ENCODE measurements at regions not wholly inside any gene's neighbourhood (a gene's known extent, or its start where the extent isn't known, plus 50 kb on each side); places are given as distances from the start of the nearest gene placed in this dataset.

DNA sequence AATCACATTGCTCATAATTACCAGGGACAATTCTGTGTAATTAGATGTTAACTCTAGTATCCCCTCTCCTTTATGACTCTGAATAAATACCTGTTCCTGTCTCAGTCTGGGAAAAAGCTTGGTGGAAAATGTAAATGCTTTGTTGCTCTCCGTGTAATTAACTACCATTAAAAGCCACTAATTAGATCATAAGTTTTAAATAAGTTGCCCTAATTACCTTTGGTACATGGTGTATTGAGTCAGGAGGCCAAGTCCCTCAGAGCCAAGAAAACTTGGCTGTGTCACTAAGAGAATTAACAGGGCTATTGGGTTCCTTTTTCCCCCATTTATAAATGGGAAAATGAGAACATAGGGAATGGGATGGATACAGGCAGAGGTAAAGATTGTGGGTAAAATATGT lies 617.6 kb downstream of the TLR4 start:
- intact Hi-C loops (cut with micrococcal nuclease; ENCODE audit: unreplicated experiment) (no loop called here), in situ Hi-C loops (cut with HindIII; ENCODE audit: low pct_unique_long_range_greater_than_20kb, low sequenced_read_pairs) (no loop called here)
- CTCF ChIA-PET = no interaction called here

DNA sequence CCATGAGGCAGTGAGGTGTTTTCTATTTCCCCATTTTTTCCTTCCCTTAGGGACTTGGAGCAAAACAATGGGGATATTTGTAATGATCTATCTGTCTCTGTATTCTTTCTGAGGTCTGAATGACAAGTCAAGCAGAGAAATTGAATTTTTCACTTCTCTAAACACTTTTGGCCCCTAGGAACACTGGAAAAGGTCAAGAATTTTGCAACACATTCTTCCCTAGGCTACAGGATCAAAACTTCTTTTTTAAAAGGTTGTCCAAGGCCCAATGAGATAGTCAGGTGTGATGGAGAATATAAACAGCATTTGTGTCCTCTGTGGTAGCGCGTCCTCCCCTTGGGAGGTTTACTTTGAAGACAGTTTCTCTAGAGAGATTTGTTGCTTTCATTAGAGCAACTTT lies 620.5 kb downstream of the TLR4 start:
- in situ Hi-C loops (cut with HindIII; ENCODE audit: low pct_unique_long_range_greater_than_20kb, low sequenced_read_pairs) = no loop called here
- Histone ChIP-seq H3K27me3 (ENCODE audit: control insufficient read depth, insufficient read depth, low read length) (no peaks in the 10 kb centered on the region), H3K4me1 (ENCODE audit: control insufficient read depth, insufficient read depth, low read length) (no peaks in the 10 kb centered on the region), H3K4me3 (ENCODE audit: low read depth in 2 of 2, low read length in 2 of 2) (no peak overlapping the region), H3K36me3 (ENCODE audit: control insufficient read depth, insufficient read depth, low read length) (no peaks in the 10 kb centered on the region), H3K9me3 (ENCODE audit: control insufficient read depth, insufficient read depth, low read depth, low read length) (no peaks in the 10 kb centered on the region), H3K27ac (ENCODE audit: low read length) (no peak overlapping the region)
- no peak for TF ChIP-seq POLR2AphosphoS5 (IDR thresholded peaks at IDR 0.05; ENCODE audit: low read depth, low read length)
- no peak for TF ChIP-seq TCF7L2 (IDR thresholded peaks at IDR 0.05; ENCODE audit: low read depth, low read length)
- TF ChIP-seq SIN3A (IDR thresholded peaks at IDR 0.05; ENCODE audit: borderline replicate concordance, insufficient read depth, low read depth, low read length) = no peak
- TF ChIP-seq, protein P1, sequence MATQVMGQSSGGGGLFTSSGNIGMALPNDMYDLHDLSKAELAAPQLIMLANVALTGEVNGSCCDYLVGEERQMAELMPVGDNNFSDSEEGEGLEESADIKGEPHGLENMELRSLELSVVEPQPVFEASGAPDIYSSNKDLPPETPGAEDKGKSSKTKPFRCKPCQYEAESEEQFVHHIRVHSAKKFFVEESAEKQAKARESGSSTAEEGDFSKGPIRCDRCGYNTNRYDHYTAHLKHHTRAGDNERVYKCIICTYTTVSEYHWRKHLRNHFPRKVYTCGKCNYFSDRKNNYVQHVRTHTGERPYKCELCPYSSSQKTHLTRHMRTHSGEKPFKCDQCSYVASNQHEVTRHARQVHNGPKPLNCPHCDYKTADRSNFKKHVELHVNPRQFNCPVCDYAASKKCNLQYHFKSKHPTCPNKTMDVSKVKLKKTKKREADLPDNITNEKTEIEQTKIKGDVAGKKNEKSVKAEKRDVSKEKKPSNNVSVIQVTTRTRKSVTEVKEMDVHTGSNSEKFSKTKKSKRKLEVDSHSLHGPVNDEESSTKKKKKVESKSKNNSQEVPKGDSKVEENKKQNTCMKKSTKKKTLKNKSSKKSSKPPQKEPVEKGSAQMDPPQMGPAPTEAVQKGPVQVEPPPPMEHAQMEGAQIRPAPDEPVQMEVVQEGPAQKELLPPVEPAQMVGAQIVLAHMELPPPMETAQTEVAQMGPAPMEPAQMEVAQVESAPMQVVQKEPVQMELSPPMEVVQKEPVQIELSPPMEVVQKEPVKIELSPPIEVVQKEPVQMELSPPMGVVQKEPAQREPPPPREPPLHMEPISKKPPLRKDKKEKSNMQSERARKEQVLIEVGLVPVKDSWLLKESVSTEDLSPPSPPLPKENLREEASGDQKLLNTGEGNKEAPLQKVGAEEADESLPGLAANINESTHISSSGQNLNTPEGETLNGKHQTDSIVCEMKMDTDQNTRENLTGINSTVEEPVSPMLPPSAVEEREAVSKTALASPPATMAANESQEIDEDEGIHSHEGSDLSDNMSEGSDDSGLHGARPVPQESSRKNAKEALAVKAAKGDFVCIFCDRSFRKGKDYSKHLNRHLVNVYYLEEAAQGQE (IDR thresholded peaks at IDR 0.05; ENCODE audit: insufficient read depth in 1 of 2, low read depth in 2 of 2, low read length in 1 of 2) = no peak
- TF ChIP-seq, protein P2, sequence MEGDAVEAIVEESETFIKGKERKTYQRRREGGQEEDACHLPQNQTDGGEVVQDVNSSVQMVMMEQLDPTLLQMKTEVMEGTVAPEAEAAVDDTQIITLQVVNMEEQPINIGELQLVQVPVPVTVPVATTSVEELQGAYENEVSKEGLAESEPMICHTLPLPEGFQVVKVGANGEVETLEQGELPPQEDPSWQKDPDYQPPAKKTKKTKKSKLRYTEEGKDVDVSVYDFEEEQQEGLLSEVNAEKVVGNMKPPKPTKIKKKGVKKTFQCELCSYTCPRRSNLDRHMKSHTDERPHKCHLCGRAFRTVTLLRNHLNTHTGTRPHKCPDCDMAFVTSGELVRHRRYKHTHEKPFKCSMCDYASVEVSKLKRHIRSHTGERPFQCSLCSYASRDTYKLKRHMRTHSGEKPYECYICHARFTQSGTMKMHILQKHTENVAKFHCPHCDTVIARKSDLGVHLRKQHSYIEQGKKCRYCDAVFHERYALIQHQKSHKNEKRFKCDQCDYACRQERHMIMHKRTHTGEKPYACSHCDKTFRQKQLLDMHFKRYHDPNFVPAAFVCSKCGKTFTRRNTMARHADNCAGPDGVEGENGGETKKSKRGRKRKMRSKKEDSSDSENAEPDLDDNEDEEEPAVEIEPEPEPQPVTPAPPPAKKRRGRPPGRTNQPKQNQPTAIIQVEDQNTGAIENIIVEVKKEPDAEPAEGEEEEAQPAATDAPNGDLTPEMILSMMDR (IDR thresholded peaks at IDR 0.05) = no peak
- CTCF ChIA-PET = no interaction called here
- POLR2A ChIA-PET = no interaction called here
- DNase-seq (ENCODE audit: low read depth, low spot score) (no peak), ATAC-seq (no peak)
- intact Hi-C loops (cut with micrococcal nuclease; ENCODE audit: unreplicated experiment) = no loop called here
- no TSS peak for BruUV-seq (replicated peaks)

More for the DNA sequence above, 617.6 kb downstream of the TLR4 start:
- H3K36me3 ChIP-seq (ENCODE audit: control insufficient read depth, insufficient read depth, low read length) = no peaks in the 10 kb centered on the region
- no peaks in the 10 kb centered on the region for H3K27me3 ChIP-seq (ENCODE audit: control insufficient read depth, insufficient read depth, low read length)
- DNase-seq (ENCODE audit: low read depth, low spot score) (no peak), ATAC-seq (no peak)
- H3K4me3 ChIP-seq (ENCODE audit: low read depth in 2 of 2, low read length in 2 of 2) = no peak overlapping the region
- no peaks in the 10 kb centered on the region for H3K9me3 ChIP-seq (ENCODE audit: control insufficient read depth, insufficient read depth, low read depth, low read length)
- H3K4me1 ChIP-seq (ENCODE audit: control insufficient read depth, insufficient read depth, low read length) = no peaks in the 10 kb centered on the region
- TF ChIP-seq POLR2AphosphoS5 (IDR thresholded peaks at IDR 0.05; ENCODE audit: low read depth, low read length) (no peak), SIN3A (IDR thresholded peaks at IDR 0.05; ENCODE audit: borderline replicate concordance, insufficient read depth, low read depth, low read length) (no peak), TCF7L2 (IDR thresholded peaks at IDR 0.05; ENCODE audit: low read depth, low read length) (no peak)
- TF ChIP-seq, protein P2 (IDR thresholded peaks at IDR 0.05) = no peak
- TF ChIP-seq, protein P1 (IDR thresholded peaks at IDR 0.05; ENCODE audit: insufficient read depth in 1 of 2, low read depth in 2 of 2, low read length in 1 of 2) = no peak
- POLR2A ChIA-PET = no interaction called here
- no TSS peak for BruUV-seq (replicated peaks)
- H3K27ac ChIP-seq (ENCODE audit: low read length) = no peak overlapping the region

All from Panc1 (cell line).